Anterior cingulate cortex (tissue), 58 donors: ENCODE measurements at regions not wholly inside any gene's neighbourhood (a gene's known extent, or its start where the extent isn't known, plus 50 kb on each side); places are given as distances from the start of the nearest gene placed in this dataset.
A peak's percentile ranks its signal among the peaks of the same experiment; 100 is the strongest.

ENCODE experiments used
- DNase-seq, 58 donors: peaks; one replicate each; lab custom pipeline; 2025; lab: John Stamatoyannopoulos, UW

DNA sequence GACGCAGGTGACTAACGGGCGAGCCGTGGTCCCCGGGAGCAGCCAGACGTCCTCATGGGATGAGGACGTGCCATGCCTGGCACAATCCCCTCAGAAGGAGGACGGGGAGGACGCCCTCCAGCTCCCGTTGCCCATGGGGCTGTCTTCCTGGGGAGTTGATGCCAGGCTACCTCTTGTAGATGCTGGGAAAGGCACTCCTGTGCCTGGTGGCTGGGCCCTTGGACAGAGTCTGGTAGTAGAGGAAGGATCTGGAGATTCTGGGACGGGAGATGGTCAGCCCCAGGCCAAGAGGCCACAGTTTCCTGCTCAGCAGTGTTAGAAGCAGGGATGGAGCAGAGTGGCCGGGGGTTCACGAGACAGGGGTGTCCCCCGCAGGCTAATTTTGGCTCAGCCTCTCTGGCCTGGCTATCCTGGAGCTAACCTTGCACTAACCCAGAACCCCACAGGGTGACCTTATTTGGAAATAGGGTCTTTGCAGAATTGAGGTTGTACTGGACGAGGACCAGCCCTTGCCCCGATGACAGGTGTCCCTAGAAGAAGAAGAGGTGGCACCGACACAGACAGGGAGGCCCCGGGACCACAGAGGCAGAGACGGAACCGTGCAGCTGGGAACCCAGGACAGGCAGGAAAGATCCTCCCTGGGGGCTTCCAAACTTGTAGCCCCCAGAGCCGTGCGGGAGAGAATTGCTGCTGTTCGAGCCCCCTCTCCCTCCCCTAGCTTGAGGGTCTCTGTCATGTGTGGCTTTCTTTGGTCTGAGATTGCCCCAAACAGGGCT is 50.1 kb upstream of the ADRA2C start:
- DNase-seq, result no peak

DNA sequence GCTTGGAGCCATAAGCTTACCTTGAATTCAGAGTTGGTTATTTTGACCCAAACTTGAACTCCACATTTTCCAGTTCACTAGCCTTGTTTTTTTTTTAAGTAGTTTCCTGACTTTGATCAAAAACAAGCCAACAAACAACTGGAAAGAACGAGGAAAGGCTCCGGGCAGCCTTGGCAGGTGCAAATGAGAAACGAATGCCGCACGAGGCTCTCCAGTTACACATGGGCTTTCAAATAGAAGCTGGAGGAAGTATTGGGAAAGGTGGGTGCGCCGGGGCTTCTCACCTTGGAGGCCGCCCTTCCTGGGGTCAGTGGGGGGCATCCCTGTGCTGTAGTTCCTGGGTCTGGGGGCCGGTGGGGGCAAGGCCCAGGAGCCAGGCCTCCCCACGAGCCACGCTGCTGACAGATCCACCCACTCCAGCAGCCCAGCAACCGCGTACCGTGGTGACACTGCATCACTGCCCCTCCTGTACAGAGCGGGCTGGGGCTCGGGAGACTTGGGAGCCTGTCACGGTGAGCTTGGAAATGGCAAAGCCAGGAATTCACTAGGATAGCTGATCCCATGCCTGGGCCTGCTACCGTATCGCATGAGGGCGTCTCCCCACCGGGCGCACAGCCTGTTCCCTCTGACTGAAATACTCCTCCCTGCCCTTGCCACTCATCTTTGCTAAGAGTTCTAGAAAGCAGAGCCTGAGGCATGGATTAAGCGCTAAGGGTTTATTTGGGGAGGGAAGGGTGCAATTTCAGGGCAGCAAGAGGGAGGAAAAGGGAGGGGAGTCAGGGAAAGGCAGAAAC is 50.9 kb upstream of the ADRA2C start:
- DNase-seq, result no peak

DNA sequence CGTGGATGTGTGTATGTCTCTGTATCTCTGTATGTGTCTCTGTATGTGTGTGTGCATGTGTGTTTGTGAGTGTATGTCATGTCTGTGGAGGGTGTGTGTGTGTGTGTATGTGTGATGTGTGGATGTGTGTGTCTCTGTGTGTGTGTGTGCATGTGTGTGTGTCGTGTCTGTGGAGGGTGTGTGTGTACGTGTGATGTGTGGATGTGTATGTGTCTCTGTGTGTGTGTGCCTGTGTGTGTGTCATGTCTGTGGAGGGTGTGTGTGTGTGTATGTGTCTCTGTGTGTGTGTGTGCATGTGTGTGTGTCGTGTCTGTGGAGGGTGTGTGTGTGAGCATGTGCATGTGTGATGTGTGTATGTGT is 51.6 kb upstream of the ADRA2C start:
- no peak for DNase-seq

GRCh38 chr4:3713817-3714641 is 52.2 kb upstream of the ADRA2C start:
- no peak for DNase-seq

- no peak for DNase-seq
Observed at GRCh38 chr4:3713346-3713745, 52.8 kb upstream of the ADRA2C start.

DNA sequence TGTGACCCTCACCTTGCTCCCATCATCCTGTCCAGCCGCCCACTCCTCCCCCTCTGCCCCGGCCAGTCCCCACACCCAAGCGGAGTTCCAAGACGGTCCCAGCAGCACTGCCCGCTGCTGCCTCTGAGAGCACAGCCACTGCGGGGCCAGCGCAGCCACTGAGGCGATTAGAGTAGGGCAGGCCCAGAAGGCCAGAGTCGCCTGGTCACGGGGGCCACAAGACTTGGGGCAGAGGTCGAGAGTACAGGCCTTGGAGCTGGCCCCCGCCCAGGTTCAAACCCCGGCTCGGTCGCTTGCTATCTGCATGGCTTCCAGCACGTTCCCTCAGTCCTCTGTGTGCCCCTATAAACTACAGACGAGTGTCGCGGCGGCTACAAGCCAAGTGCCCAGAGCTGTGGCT is 53.2 kb upstream of the ADRA2C start:
- DNase-seq, result no peak

DNA sequence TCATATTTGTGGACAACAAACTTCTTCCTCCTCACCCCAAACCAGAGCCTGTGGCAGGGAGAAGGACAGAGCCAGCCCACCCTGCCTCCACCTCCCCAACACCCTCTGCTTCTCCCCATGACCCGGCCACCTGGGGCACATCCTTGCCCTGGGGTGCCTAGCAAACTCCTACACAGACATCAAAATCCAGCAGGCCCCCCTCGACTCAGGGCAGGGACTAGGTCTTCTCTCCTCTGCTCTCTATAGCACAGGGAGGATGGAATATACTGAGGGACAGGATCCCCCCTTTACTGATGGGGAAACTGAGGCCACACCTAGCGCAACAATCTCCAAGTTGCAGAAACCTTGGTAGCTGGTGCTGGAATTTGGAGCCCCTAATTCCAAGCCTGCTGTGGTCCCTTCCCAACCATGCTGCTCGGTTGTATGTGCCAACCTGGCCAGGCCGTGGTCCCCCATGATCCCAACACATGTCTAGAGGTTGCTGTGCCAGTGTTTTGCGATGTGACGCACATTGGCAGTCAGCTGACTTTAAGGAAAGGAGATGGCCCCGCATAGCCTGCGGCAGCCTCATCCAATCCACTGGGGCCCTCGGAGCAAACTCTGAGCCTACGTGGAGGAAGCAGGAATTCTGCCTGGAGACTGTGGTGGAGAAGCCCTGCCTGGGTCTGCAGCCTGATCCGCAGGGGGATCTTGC is 53.9 kb upstream of the ADRA2C start:
- no peak for DNase-seq

GRCh38 chr4:3711183-3712111 is 54.7 kb upstream of the ADRA2C start:
- DNase-seq, result peak in 2 of 58 donors; percentile 18 to 21

DNA sequence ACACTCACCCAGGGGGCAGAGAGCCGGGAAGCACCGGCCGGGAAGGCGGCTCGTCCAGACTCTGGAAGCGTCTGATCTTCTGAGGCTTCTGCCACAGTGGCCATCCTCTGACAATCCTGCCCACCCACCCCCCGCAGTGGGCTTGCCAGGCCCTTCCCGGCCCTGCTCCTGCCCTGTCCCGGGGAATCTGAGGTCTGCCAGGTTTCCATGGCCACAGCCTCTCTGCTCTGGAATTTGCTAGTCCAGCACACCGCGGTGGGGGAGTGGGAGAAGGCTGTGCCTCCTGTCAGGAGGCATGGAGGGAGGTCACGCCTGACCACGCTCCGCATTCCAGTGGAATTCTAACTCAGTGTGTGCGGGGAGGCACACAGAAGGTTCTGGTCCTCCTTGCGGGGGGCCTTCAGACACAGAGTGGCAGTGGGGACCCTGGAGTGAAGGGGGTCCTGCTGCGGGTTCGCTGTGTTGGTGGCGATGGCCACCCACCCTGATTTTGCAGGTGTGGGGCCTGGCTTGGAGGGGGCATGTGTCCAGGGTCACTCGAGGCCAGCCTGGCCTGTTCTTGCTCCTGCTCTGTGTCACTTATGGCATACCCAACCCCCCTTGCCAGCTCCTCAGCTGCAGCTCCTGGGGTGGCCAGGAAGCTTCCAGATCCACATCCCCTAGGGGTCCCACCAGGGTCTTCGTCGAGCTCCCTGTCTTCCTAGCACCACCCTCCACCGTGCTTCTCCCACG is 55.6 kb upstream of the ADRA2C start:
- DNase-seq, result peak in 9 of 58 donors; percentile 9 to 48 (median 20)

GRCh38 chr4:3709846-3710441 is 56.2 kb upstream of the ADRA2C start:
- DNase-seq, result no peak

- DNase-seq, result no peak
Observed at GRCh38 chr4:3709061-3709845, 56.9 kb upstream of the ADRA2C start.

DNA sequence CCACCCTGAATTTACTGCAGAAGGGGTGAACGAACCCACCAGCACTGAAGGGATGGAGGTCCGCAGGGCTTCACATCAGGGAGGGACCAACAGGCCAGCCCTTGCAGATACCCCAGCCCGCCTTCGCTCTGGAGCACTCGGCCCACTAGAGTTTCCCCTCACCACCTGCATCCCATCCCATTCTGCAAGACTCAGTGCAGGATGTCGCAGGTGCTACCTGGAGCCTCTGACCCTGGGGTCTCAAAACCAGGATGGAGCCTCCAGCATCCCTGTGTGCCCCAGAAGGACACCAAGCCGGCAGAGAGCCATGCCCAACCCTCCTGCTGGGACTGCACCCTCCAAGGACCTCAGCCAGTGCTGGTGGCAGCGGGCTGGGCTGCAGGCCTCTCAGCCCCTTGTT is 57.6 kb upstream of the ADRA2C start:
- DNase-seq, result no peak

- peak in 34 of 58 donors; percentile 10 to 85 (median 52) for DNase-seq
Observed at GRCh38 chr4:3708103-3708510, 58.1 kb upstream of the ADRA2C start.

DNA sequence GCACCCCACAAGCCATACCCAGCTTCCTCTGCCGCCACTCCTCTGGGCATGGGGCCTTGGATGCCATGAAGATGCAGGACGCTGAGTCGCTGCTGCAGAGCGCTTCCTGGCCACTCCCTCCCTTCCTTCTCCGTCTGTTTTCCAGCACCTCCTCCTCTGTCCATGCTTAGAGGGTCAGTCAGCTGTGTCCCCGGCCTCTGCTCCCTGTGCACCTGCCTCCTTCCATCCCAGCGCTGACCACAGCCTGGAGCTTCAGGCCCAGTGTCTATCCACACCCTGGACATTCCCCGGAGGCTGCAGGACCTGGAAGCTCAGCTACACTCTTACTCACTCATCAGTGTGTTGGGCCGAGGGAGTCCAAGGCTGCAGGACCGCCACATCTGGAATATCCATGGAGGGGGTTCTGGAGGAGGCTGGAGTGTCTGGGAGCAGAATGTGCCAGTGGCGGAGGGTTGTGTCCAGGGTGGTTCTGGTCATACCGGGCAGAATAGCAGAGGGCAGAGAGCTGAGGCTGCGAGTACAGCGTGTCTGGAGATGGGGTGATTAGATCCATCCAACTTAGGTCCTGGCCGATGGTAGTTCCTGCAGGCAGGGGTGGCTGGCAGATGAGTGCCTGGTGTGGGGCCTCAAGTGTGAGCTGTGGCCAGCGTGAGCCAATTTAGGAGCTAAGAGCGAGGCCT is 58.6 kb upstream of the ADRA2C start:
- no peak for DNase-seq

DNA sequence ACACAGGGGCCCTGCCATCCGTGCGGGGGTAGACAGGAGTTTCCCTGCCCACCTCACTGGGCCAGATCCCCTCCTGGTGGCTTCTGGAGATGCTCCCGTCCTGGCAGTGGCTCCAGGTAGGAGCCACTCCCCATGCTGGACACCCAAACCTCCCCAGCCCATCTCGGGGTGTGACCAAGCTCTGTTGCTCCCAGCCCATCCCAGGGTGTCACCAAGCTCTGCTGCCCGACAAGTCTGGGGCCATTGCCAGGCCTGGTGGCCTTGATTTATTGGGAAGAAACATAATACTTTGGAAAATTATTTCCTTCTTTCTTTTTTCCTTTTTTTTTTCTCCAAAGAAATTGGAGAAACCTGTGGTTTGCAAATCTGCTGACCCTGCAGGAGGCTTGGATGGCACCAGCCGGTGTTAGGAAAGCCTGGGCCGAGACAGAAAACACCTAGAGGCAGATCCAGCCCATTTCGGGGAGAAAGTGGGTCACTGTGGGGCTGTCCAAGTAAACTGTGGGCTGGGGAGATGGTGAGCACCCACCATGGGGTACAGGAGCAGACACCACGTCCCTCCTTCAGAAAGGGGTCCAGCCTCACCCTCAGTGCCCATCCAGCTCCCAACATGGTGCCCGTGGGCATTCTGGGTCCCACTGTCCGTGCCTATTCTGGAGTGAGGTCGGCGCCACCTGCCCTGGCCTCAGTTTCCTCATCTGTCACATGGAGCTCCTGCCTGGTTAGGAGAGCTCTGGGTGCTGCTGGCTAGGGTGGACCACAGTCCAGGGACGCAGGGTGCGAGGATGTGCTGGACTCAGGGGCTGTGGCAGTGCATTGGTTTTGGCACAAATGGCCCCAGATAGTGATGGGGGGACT is 59.4 kb upstream of the ADRA2C start:
- DNase-seq, result no peak

GRCh38 chr4:3706111-3706511 is 60.1 kb upstream of the ADRA2C start:
- no peak for DNase-seq
